Mucosa of stomach (tissue), 1 donor: ENCODE measurements at regions not wholly inside any gene's neighbourhood (a gene's known extent, or its start where the extent isn't known, plus 50 kb on each side); places are given as distances from the start of the nearest gene placed in this dataset.
A peak's percentile ranks its signal among the peaks of the same experiment; 100 is the strongest.
"Not testable (repeated sequence)": the region's sequence is repeated elsewhere in the genome, so short reads cannot be mapped to it uniquely, and the experiment has no call there.

Experiments
- H3K27me3 ChIP-seq: one replicate; pipeline ENCODE4 v1.7.0; 2013; ENCODE audit warnings: mild to moderate bottlenecking, low read length; ENCODE audit not compliant: control insufficient read depth, insufficient read depth
- H3K36me3 ChIP-seq: one replicate; pipeline ENCODE4 v1.7.0; 2013; ENCODE audit warnings: low read length; ENCODE audit not compliant: control insufficient read depth, insufficient read depth
- H3K4me1 ChIP-seq: one replicate; pipeline ENCODE4 v1.7.0; 2013; ENCODE audit warnings: mild to moderate bottlenecking, low read length; ENCODE audit not compliant: control insufficient read depth, insufficient read depth
- H3K4me3 ChIP-seq: one replicate; pipeline ENCODE4 v1.7.0; 2013; ENCODE audit warnings: low read length
- H3K9ac ChIP-seq: one replicate; pipeline ENCODE4 v1.7.0; 2013; ENCODE audit warnings: mild to moderate bottlenecking, low read length, moderate library complexity
- H3K9me3 ChIP-seq: one replicate; pipeline ENCODE4 v1.7.0; 2013; ENCODE audit warnings: mild to moderate bottlenecking, low read length, moderate library complexity; ENCODE audit not compliant: control insufficient read depth
- donor health status: Pancreatic carcinoma.

DNA sequence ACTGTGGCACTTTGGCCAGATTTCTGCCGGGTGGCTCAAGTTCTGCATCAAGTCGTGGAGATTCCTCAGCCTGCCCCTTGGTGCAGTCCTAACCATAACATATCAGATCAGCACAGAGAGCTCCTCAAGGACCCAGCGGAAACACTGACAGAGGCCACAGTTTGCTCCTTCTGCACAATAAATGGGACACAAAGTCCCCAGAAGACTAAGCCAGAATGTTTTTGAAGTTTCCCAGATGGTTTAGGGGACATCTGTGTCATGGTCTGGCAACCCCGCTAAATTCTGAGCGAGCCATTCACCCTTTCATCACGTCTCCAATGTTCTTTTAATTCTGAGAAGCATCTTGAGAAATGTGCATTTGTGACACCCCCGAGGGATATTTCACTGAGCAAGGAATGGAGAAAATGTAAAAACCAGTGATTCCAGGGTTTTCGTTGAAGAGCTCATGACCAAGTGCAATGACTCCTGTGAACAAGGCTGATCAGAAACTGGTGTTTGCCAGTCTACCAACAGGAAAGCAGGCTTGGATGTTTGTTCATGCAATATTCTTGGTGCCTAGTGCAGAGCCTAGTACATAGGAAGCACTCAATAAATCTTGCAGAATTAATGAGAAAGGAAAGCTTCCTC is 64.8 kb upstream of the LMCD1 start:
- no peaks in the 10 kb centered on the region for H3K36me3 ChIP-seq
- no peaks in the 10 kb centered on the region for H3K9me3 ChIP-seq
- H3K27me3 ChIP-seq: no peaks in the 10 kb centered on the region
- no peaks in the 10 kb centered on the region for H3K4me1 ChIP-seq
- no peak overlapping the region for H3K9ac ChIP-seq
- no peak overlapping the region for H3K4me3 ChIP-seq

DNA sequence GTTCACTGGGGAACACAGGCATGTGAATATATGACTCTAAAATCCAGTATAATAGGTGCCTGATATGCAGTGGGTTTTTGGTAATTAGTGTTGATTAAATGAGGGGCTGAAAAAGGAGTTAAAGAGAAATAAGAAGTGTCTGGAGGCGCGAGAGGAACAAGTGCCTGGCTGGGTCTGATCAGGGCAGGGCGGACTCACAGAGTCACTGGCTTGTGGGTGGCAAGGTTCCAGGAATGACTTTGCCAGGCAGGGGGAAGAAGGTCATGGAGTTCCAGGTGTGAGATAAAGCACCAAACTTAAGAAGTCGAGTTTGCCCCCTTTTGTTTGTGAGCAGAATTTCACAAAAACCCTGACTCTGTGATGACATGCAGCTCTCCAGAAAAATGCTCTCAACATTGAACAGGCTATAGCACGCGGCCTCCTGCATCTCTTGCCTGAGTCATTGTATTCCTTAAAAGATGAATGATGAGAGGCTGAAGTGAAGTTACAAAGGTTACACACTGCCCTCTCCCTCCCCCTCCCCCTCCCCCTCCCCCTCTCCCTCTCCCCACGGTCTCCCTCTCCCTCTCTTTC is 63.0 kb upstream of the LMCD1 start:
- no peaks in the 10 kb centered on the region for H3K9me3 ChIP-seq
- no peak overlapping the region for H3K4me3 ChIP-seq
- H3K27me3 ChIP-seq: no peaks in the 10 kb centered on the region
- no peak overlapping the region for H3K9ac ChIP-seq
- H3K36me3 ChIP-seq: no peaks in the 10 kb centered on the region
- peaks cover 8% of the 10 kb centered on the region for H3K4me1 ChIP-seq

DNA sequence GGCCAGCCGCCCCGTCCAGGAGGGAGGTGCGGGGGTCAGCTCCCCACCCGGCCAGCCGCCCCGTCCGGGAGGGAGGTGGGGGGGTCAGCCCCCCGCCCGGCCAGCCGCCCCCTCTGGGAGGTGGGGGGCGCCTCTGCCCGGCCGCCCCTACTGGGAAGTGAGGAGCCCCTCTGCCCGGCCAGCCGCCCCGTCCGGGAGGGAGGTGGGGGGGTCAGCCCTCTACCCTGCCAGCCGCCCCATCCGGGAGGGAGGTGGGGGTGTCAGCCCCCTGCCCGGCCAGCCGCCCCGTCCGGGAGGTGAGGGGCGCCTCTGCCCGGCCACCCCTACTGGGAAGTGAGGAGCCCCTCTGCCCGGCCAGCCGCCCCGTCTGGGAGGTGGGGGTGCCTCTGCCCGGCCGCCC is 61.5 kb upstream of the LMCD1 start:
- not testable (repeated sequence) for H3K4me3 ChIP-seq, H3K9me3 ChIP-seq, H3K9ac ChIP-seq, H3K36me3 ChIP-seq, H3K27me3 ChIP-seq
- H3K4me1 ChIP-seq: peaks cover 23% of the 10 kb centered on the region

DNA sequence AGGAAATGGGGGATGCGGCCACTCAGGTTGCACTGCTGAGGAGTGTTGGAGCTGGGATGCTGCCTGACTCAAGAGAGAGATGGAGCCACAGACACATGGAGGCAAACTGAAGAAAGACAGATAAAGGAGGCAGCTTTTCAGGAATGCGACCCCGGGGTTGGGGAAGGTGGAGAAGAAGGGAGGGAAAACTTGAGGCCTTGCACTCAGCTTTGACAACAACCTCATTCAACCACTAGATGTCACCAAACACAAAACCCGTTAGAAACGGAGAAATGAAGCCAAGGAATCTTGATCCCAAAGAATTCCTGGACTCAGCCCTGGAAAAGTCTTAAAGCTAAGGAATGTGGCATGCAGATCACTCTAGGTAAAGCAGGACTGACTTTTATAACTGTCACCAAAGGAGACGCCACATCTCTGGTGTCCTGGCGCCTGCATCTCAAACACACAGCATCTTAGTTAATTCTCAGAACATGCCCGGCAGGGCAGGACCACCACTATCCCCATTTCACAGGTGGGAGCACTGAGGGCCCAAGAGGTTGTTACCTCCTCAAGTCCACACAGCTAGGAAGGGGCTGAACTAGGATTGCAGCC is 59.6 kb upstream of the LMCD1 start:
- Histone ChIP-seq H3K9me3 (no peaks in the 10 kb centered on the region), H3K27me3 (no peaks in the 10 kb centered on the region), H3K4me1 (peaks cover 23% of the 10 kb centered on the region), H3K9ac (no peak overlapping the region), H3K36me3 (no peaks in the 10 kb centered on the region), H3K4me3 (no peak overlapping the region)

DNA sequence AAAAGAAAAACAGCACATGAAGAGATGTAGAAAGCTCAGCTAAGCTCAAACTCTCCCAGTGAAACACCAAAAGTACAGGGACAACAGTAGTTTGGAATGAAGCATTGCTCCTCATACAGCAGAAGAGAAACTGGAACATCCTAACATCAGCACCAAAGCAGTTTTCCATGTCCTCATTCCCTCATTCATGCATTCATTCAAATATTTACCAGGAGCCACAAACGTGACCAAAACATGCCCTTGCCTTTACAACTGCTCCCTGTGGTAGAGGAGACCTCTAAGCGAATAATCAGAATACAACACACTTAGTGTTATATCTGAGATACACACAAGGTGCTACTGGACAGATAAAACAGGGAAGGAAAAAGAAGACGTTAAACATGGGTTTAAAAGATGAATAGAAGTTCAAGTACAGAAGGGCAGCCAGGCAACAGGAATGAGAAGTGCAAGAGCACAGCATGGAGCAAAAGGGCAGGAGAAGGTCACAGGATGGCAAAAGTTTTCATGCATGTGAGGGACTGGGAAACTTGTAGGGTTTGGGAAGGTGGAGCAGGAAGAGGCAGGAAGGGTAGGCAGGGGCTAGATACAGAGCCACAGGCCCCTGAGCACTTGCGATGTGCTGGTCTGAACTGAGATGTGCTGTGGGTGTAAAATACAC is 58.5 kb upstream of the LMCD1 start:
- Histone ChIP-seq H3K9me3 (no peaks in the 10 kb centered on the region), H3K27me3 (no peaks in the 10 kb centered on the region), H3K4me1 (peaks cover 23% of the 10 kb centered on the region), H3K36me3 (no peaks in the 10 kb centered on the region), H3K4me3 (no peak overlapping the region), H3K9ac (no peak overlapping the region)

DNA sequence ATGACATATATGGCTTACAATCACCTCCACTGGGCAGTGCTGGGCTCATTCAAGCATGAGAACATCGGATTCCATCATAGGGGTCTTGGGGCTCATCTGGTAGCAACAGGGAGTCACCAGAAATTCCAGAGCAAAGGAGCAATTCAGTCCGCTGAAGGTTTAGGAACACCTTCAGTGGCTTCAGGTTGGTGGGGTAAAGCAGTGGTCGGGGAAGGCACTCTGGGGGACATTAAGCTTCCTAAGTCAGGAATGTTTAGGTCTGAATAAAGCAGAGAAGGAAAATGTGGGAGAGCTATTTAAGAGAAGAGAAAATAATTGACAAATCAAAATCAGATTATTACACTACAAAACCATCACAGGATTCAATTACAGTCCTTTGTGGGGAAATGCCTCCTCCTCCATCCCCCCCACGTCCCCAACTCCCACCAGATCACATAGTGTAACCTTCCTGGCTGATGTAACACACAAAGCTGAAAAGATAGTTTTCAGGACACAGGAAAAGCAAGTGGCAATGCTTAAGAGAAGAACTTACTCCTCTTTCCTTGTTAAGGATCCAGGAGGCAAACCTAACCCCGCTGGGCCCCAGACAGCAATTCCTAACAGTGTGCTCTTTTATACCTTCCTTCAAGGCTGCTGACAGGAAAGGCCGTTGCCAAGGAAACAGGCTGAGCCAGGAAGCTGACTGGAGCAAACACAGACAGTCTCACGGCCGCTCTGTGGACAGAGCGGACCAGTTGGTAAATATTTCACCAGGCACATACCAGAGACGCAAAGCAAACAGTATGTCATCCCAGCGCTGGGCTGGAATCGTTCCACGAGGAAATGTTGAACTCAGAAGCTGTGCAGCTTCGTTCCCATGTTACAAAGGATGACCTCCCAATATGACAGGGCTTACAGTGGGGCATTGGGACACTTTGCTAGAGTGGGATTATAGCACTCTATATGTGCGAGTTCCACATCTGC is 57.5 kb upstream of the LMCD1 start:
- no peaks in the 10 kb centered on the region for H3K27me3 ChIP-seq
- peak overlapping the region; percentile 14 for H3K9ac ChIP-seq
- H3K4me3 ChIP-seq: no peak overlapping the region

DNA sequence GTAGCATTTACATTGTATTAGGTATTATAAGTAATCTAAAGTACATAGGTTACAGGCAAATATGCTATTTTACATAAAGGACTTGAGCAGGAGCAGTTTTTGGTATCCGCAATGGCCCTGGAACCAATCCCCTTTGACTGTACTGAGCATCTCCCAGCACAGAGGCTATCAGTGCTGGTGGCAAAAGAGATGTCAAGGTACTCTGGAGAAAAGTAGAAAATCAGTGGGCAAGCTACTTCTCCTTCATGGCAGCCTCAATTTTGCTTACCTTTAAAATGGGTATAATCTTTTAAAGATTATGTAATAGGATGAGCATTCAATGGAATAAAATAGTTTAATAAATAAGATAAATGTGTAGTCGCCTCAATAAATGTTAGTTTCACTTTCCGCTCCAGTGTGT is 56.7 kb upstream of the LMCD1 start:
- no peak overlapping the region for H3K4me3 ChIP-seq
- no peaks in the 10 kb centered on the region for H3K9me3 ChIP-seq
- no peak overlapping the region for H3K9ac ChIP-seq
- peaks cover 23% of the 10 kb centered on the region for H3K4me1 ChIP-seq
- H3K27me3 ChIP-seq: no peaks in the 10 kb centered on the region
- H3K36me3 ChIP-seq: no peaks in the 10 kb centered on the region

More for the DNA sequence above, 57.5 kb upstream of the LMCD1 start:
- H3K4me1 ChIP-seq: peaks cover 23% of the 10 kb centered on the region
- H3K9me3 ChIP-seq: no peaks in the 10 kb centered on the region
- no peaks in the 10 kb centered on the region for H3K36me3 ChIP-seq

DNA sequence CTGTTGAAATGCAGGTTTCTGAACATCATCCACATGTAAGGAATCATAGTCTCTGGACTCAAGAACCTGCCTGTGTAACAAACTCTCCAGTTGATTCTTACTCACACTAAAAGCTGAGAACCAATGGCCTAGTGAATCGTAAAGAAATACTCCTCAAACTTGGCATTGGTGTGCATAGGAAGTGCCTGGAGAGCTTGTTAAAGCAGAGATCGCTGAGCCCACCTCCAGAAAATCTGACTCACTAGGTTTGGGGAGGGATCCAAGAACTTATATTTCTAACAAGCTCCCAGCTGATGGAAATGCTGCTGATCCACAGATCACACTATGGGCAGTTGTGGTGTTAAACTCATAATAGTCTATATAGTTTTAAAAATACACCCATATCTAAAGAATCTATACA is 55.8 kb upstream of the LMCD1 start:
- Histone ChIP-seq H3K36me3 (no peaks in the 10 kb centered on the region), H3K9ac (no peak overlapping the region), H3K9me3 (no peaks in the 10 kb centered on the region), H3K4me1 (peaks cover 23% of the 10 kb centered on the region), H3K27me3 (no peaks in the 10 kb centered on the region), H3K4me3 (no peak overlapping the region)

DNA sequence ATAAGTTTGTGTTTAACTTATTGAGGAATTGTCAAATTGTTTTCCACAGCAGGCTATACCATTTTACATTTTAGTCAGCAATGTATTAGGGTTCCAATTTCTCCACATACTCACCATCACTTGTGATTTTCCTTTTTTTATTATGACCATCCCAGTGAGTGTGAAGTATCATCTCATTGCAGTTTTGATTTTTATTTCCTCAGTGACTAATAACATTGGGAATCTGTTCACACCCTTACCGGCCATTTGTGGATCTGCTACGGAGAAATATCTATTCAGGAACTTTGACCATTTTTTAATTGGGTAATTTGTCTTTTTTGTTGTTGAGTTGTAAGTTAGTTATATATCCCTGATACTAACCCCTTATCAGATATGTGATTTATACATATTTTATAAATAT is 54.8 kb upstream of the LMCD1 start:
- H3K27me3 ChIP-seq: no peaks in the 10 kb centered on the region
- no peak overlapping the region for H3K4me3 ChIP-seq
- no peaks in the 10 kb centered on the region for H3K9me3 ChIP-seq
- H3K36me3 ChIP-seq: no peaks in the 10 kb centered on the region
- H3K9ac ChIP-seq: no peak overlapping the region
- H3K4me1 ChIP-seq: peaks cover 23% of the 10 kb centered on the region

DNA sequence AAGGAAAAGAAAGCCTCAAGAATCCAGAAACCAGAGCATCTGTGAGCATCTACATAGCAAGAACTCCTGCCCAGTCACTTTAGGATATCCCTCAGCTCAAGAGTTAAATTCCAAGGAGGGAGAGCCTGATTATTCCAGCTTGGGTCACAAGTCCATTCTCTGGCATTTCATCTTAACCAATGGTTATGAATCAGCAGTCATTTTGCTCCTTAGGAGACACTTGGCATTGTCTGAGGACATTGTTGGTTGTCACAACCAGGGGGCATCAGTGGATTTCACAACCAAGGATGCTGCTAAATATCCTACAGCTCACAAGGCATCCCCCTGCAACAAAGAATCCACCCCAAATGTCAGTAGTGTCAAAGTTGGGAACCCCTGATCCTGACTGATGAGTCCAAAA is 51.0 kb upstream of the LMCD1 start:
- H3K36me3 ChIP-seq: no peaks in the 10 kb centered on the region
- H3K27me3 ChIP-seq: no peaks in the 10 kb centered on the region
- no peaks in the 10 kb centered on the region for H3K4me1 ChIP-seq
- H3K9me3 ChIP-seq: no peaks in the 10 kb centered on the region
- H3K9ac ChIP-seq: no peak overlapping the region
- H3K4me3 ChIP-seq: no peak overlapping the region

DNA sequence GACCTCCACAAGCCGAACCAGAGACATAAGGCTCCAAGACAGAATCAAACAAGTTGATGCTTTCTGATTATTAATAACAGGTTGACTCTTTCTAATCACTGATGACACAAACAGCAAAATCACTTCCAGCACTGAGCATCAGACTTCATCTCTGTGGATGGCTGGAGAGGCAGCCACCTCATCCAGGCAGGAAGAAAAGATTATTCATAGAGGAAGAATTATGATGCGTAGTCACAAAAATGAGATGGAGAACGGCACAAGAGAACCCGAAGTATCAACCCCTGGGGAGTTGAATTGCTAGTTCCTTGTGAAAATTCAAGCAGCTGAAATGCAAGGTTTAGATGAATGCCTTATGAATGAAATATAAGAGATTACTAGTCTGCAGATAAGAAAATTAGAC is 49.9 kb upstream of the LMCD1 start:
- Histone ChIP-seq H3K4me1 (no peaks in the 10 kb centered on the region), H3K4me3 (no peak overlapping the region), H3K9me3 (no peaks in the 10 kb centered on the region), H3K27me3 (no peaks in the 10 kb centered on the region), H3K36me3 (no peaks in the 10 kb centered on the region), H3K9ac (no peak overlapping the region)
